Type B pancreatic cell (in vitro differentiated cells): ENCODE measurements at regions not wholly inside any gene's neighbourhood (a gene's known extent, or its start where the extent isn't known, plus 50 kb on each side); places are given as distances from the start of the nearest gene placed in this dataset.
"Not testable (repeated sequence)": the region's sequence is repeated elsewhere in the genome, so short reads cannot be mapped to it uniquely, and the experiment has no call there.

ENCODE experiments used
- DNase-seq: peaks from one replicate; pipeline ENCODE4 v3.0.0; 2021; ENCODE audit warnings: mixed read lengths; ENCODE audit not compliant: unreplicated experiment; ENCODE audit errors: extremely low spot score
- H3K27ac Mint-ChIP-seq: 2 replicates; pipeline ENCODE4 v1.8.0; 2021; ENCODE audit warnings: mild to moderate bottlenecking, mixed read lengths
- H3K27me3 Mint-ChIP-seq: 2 replicates; pipeline ENCODE4 v1.8.0; 2021; ENCODE audit warnings: mixed read lengths
- H3K36me3 Mint-ChIP-seq: 2 replicates; pipeline ENCODE4 v1.8.0; 2021; ENCODE audit warnings: mixed read lengths
- H3K4me1 Mint-ChIP-seq: one replicate; pipeline ENCODE4 v1.8.0; 2021; ENCODE audit warnings: mixed read lengths; ENCODE audit not compliant: unreplicated experiment
- H3K4me3 Mint-ChIP-seq: 2 replicates; pipeline ENCODE4 v1.8.0; 2021; ENCODE audit warnings: mild to moderate bottlenecking, mixed read lengths
- H3K9me3 Mint-ChIP-seq: 2 replicates; pipeline ENCODE4 v1.8.0; 2021; ENCODE audit warnings: mixed read lengths
- TF ChIP-seq, protein P1 (sequence below): fragments of 200-600 bp; sonication (generic); conservative IDR thresholded peaks from 2 replicates; pipeline ENCODE4 v1.5.0; 2021; ENCODE audit warnings: antibody characterized with exemption, mild to moderate bottlenecking

DNA sequence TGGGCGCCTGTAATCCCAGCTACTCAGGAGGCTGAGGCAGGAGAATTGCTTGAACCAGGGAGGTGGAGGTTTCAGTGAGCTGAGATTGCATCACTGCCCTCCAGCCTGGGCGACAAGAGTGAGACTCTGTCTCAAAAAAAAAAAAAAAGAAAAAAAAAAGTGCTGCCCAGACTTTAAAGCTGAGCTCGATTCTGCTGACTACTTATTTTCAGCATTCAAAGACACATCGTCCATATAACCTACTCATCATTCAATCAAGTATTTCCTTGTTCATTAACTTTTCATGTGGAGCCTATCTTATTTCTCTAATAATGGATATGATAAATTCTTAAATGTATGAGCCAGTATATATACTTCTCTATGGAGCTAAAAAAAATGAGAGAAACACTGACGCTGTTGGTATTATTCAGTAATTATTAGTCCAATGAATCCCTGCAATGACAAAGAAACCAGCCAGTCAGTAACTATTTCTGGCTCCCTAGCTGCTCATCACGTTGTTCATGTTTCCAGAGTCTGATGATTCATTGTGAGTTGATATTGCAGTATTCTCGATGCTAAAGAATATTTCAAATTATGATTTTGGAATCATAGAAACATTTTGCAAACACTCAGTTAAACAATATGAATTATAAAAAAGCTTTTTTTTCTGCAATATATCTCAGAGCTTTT is 111.9 kb downstream of the RAP2B start:
- H3K9me3 Mint-ChIP-seq = no peaks in the 10 kb centered on the region
- TF ChIP-seq, protein P1, sequence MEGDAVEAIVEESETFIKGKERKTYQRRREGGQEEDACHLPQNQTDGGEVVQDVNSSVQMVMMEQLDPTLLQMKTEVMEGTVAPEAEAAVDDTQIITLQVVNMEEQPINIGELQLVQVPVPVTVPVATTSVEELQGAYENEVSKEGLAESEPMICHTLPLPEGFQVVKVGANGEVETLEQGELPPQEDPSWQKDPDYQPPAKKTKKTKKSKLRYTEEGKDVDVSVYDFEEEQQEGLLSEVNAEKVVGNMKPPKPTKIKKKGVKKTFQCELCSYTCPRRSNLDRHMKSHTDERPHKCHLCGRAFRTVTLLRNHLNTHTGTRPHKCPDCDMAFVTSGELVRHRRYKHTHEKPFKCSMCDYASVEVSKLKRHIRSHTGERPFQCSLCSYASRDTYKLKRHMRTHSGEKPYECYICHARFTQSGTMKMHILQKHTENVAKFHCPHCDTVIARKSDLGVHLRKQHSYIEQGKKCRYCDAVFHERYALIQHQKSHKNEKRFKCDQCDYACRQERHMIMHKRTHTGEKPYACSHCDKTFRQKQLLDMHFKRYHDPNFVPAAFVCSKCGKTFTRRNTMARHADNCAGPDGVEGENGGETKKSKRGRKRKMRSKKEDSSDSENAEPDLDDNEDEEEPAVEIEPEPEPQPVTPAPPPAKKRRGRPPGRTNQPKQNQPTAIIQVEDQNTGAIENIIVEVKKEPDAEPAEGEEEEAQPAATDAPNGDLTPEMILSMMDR = no peak
- H3K36me3 Mint-ChIP-seq = no peaks in the 10 kb centered on the region
- no peak for DNase-seq
- no peaks in the 10 kb centered on the region for H3K27me3 Mint-ChIP-seq
- H3K27ac Mint-ChIP-seq = no peak overlapping the region
- no peaks in the 10 kb centered on the region for H3K4me1 Mint-ChIP-seq
- H3K4me3 Mint-ChIP-seq = no peak overlapping the region

DNA sequence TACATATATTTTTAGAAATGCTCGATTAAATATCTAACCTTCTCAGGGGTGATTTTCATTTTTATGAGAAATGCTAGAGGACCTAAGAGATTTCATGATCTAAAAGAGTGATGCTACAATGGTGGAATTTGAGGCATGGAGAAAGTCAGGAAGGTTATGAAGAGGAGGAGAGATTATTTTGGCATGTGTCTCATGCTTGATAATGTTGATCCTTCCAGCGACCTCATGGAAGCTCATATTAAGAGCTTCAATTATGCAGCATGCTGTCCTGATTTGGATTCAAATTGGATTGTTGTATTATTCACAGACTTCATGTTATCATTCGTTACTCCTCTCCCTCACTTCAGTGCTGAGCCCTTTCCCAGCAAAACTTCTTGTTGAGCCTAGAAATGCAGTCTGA is 112.5 kb downstream of the RAP2B start:
- no peak for DNase-seq
- Mint-ChIP-seq H3K4me3 (no peak overlapping the region), H3K27ac (no peak overlapping the region), H3K27me3 (no peaks in the 10 kb centered on the region), H3K4me1 (no peaks in the 10 kb centered on the region), H3K36me3 (no peaks in the 10 kb centered on the region), H3K9me3 (no peaks in the 10 kb centered on the region)
- TF ChIP-seq, protein P1 = no peak

DNA sequence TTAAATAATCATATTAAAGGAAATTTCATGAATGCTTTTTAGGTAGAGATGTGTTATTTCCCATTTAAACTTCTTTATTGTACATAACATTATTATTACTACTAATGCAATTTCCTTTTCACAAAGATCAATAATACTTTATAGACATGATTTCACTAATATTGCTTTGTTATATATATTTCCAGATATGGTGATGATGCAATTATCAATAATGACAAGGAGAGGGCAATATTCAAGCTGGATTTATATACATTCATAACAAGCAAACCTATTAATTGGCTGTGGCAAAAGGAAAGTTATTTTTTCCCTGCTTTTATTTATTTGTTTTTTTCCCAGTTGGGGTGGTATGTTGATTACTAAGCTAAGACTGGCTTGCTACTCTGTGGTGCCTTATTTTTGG is 113.5 kb downstream of the RAP2B start:
- no peak for DNase-seq
- no peaks in the 10 kb centered on the region for H3K9me3 Mint-ChIP-seq
- no peaks in the 10 kb centered on the region for H3K27me3 Mint-ChIP-seq
- TF ChIP-seq, protein P1 = no peak
- no peaks in the 10 kb centered on the region for H3K4me1 Mint-ChIP-seq
- no peak overlapping the region for H3K27ac Mint-ChIP-seq
- H3K4me3 Mint-ChIP-seq = no peak overlapping the region
- no peaks in the 10 kb centered on the region for H3K36me3 Mint-ChIP-seq

DNA sequence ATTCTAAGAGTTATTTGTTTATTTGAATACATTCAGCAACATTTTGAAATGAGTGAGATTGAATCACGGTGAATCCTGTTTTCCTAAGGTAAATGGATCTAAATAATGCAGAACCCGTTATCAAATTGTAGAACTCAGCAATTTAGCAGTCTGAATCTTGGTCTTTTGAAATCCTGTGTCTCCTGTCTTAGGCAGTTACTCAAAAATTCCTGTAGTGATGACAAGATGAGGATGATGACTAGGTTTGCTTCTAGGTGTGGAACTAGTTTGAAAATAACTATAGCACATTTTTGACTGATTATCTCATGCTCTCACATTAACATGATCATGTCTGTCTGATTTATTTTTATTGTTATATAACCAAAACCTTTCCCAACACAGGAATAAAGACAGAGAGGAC is 115.0 kb downstream of the RAP2B start:
- no peak for DNase-seq
- no peaks in the 10 kb centered on the region for H3K27me3 Mint-ChIP-seq
- H3K36me3 Mint-ChIP-seq = no peaks in the 10 kb centered on the region
- no peak overlapping the region for H3K4me3 Mint-ChIP-seq
- TF ChIP-seq, protein P1 = no peak
- H3K27ac Mint-ChIP-seq = peak overlapping the region; percentile 67
- H3K4me1 Mint-ChIP-seq = no peaks in the 10 kb centered on the region
- H3K9me3 Mint-ChIP-seq = no peaks in the 10 kb centered on the region

DNA sequence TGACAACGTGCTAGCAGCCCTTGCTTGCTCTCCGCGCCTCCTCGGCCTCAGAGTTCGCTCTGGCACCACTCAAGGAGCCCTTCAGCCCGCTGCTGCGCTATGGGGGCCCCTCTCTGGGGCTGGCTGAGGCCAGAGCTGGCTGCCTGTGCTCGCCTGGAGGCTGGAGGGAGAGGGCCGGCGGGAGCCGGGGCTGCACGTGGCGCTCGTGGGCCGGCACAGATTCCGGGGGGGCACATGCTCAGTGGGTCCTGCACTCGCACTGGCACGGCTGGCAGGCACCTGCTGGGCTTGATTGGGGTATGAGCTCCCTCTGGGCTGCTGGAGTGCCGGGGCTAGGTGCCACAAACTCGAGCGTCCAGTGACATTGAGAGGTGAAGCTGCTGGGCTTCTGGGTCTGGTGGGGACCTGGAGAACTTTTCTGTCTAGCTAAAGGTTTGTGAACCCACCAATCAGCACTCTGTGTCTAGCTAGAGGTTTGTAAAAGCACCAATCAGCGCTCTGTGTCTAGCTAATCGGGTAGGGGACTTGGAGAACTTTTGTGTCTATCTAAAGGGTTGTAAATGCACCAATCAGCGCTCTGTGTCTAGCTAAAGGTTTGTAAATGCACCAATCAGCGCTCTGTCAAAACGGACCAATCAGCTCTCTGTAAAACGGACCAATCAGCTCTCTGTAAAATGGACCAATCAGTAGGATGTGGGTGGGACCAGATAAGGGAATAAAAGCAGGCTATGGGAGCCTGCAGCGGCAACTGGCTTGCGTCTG is 119.4 kb downstream of the RAP2B start:
- not testable (repeated sequence) for DNase-seq, H3K9me3 Mint-ChIP-seq, H3K27me3 Mint-ChIP-seq, H3K27ac Mint-ChIP-seq, H3K4me3 Mint-ChIP-seq, H3K36me3 Mint-ChIP-seq
- H3K4me1 Mint-ChIP-seq = peaks cover 11% of the 10 kb centered on the region

DNA sequence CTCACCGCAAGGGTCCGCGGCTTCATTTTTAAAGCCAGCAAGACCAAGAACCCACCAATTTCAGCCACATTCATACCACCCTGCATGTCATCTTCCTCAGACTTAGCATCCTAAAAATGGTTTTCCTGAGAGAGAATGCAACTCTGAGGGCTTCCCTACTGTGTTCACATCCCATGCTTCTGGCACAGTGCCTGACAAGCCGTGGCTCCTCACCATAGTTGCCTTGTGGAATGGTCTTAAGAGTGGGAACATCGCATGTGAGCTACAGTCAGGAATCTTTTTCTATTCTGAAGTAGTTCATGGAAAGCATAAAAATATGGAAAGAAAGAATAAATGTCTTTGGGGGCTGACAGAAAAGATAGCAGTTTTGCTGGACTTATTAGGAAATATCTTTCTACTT is 120.3 kb downstream of the RAP2B start:
- Mint-ChIP-seq H3K27me3 (no peaks in the 10 kb centered on the region), H3K27ac (no peak overlapping the region), H3K4me3 (no peak overlapping the region), H3K9me3 (no peaks in the 10 kb centered on the region), H3K4me1 (peaks cover 11% of the 10 kb centered on the region), H3K36me3 (no peaks in the 10 kb centered on the region)
- DNase-seq = no peak
- TF ChIP-seq, protein P1 = no peak
